ENCODE measurements at regions not wholly inside any gene's neighbourhood (a gene's known extent, or its start where the extent isn't known, plus 50 kb on each side); places are given as distances from the start of the nearest gene placed in this dataset.
A peak's percentile ranks its signal among the peaks of the same experiment; 100 is the strongest.

GRCh38 chr9:79346350-79347020 is 225.3 kb upstream of the TLE4 start:
- Mint-ChIP-seq H3K4me1 (no peaks in the 10 kb centered on the region), H3K27ac (no peak overlapping the region)

GRCh38 chr9:79352322-79352721 is 219.4 kb upstream of the TLE4 start:
- Mint-ChIP-seq H3K27me3 (ENCODE audit: low read depth in 3 of 3) (peaks cover 0 to 3% (median 1%) of the 10 kb centered on the region in 3 donors), H3K4me3 (no peak overlapping the region), H3K4me1 (no peaks in the 10 kb centered on the region), H3K9me3 (peaks cover 0 to 2% (median 0%) of the 10 kb centered on the region in 6 donors), H3K27ac (no peak overlapping the region), H3K36me3 (no peaks in the 10 kb centered on the region)
- DNase-seq = no peak

More at GRCh38 chr9:79346350-79347020, 225.3 kb upstream of the TLE4 start:
- no peak for DNase-seq
- no peak overlapping the region for H3K4me3 Mint-ChIP-seq
- H3K36me3 Mint-ChIP-seq = no peaks in the 10 kb centered on the region
- peaks cover 0 to 2% (median 0%) of the 10 kb centered on the region in 6 donors for H3K9me3 Mint-ChIP-seq
- H3K27me3 Mint-ChIP-seq (ENCODE audit: low read depth in 3 of 3) = no peaks in the 10 kb centered on the region

GRCh38 chr9:79353856-79354520 is 217.8 kb upstream of the TLE4 start:
- no peaks in the 10 kb centered on the region for H3K36me3 Mint-ChIP-seq
- peaks cover 0 to 2% (median 0%) of the 10 kb centered on the region in 6 donors for H3K9me3 Mint-ChIP-seq
- DNase-seq = no peak
- H3K4me3 Mint-ChIP-seq = no peak overlapping the region
- no peaks in the 10 kb centered on the region for H3K4me1 Mint-ChIP-seq
- no peak overlapping the region for H3K27ac Mint-ChIP-seq
- H3K27me3 Mint-ChIP-seq (ENCODE audit: low read depth in 3 of 3) = peaks cover 0 to 3% (median 1%) of the 10 kb centered on the region in 3 donors

GRCh38 chr9:79357194-79357593 is 214.6 kb upstream of the TLE4 start:
- H3K27ac Mint-ChIP-seq = no peak overlapping the region
- peaks cover 1 to 8% (median 2%) of the 10 kb centered on the region in 3 donors for H3K27me3 Mint-ChIP-seq (ENCODE audit: low read depth in 3 of 3)
- H3K4me3 Mint-ChIP-seq = peak overlapping the region in 1 of 5 donors; percentile 12
- H3K9me3 Mint-ChIP-seq = no peaks in the 10 kb centered on the region
- no peak for DNase-seq
- H3K36me3 Mint-ChIP-seq = no peaks in the 10 kb centered on the region
- no peaks in the 10 kb centered on the region for H3K4me1 Mint-ChIP-seq

- DNase-seq = no peak
- Mint-ChIP-seq H3K9me3 (no peaks in the 10 kb centered on the region), H3K4me3 (no peak overlapping the region), H3K27me3 (ENCODE audit: low read depth in 3 of 3) (peaks cover 1 to 6% (median 2%) of the 10 kb centered on the region in 3 donors), H3K36me3 (no peaks in the 10 kb centered on the region), H3K27ac (no peak overlapping the region), H3K4me1 (no peaks in the 10 kb centered on the region)
Observed at GRCh38 chr9:79357616-79358015, 214.1 kb upstream of the TLE4 start.

- Mint-ChIP-seq H3K27me3 (ENCODE audit: low read depth in 3 of 3) (peaks cover 1 to 4% (median 2%) of the 10 kb centered on the region in 3 donors), H3K9me3 (no peaks in the 10 kb centered on the region), H3K4me1 (no peaks in the 10 kb centered on the region), H3K27ac (no peak overlapping the region), H3K4me3 (no peak overlapping the region), H3K36me3 (no peaks in the 10 kb centered on the region)
- no peak for DNase-seq
Observed at GRCh38 chr9:79360387-79361347, 211.1 kb upstream of the TLE4 start.

- H3K27ac Mint-ChIP-seq = no peak overlapping the region
- DNase-seq = no peak
- H3K36me3 Mint-ChIP-seq = no peaks in the 10 kb centered on the region
- peaks cover 0 to 4% (median 2%) of the 10 kb centered on the region in 3 donors for H3K27me3 Mint-ChIP-seq (ENCODE audit: low read depth in 3 of 3)
- no peak overlapping the region for H3K4me3 Mint-ChIP-seq
- no peaks in the 10 kb centered on the region for H3K4me1 Mint-ChIP-seq
- H3K9me3 Mint-ChIP-seq = no peaks in the 10 kb centered on the region
Observed at GRCh38 chr9:79362100-79363081, 209.4 kb upstream of the TLE4 start.

- Mint-ChIP-seq H3K27ac (no peak overlapping the region), H3K4me3 (no peak overlapping the region), H3K4me1 (no peaks in the 10 kb centered on the region), H3K36me3 (peaks cover 0 to 4% (median 0%) of the 10 kb centered on the region in 3 donors), H3K9me3 (peaks cover 0 to 2% (median 0%) of the 10 kb centered on the region in 6 donors), H3K27me3 (ENCODE audit: low read depth in 3 of 3) (peaks cover 0 to 2% (median 1%) of the 10 kb centered on the region in 3 donors)
- no peak for DNase-seq
Observed at GRCh38 chr9:79369676-79370075, 202.1 kb upstream of the TLE4 start.

GRCh38 chr9:79371301-79371700 is 200.5 kb upstream of the TLE4 start:
- H3K9me3 Mint-ChIP-seq = peaks cover 0 to 7% (median 0%) of the 10 kb centered on the region in 6 donors
- no peak overlapping the region for H3K27ac Mint-ChIP-seq
- H3K4me1 Mint-ChIP-seq = no peaks in the 10 kb centered on the region
- peaks cover 0 to 4% (median 0%) of the 10 kb centered on the region in 3 donors for H3K36me3 Mint-ChIP-seq
- peaks cover 0 to 2% (median 1%) of the 10 kb centered on the region in 3 donors for H3K27me3 Mint-ChIP-seq (ENCODE audit: low read depth in 3 of 3)
- DNase-seq = no peak
- H3K4me3 Mint-ChIP-seq = no peak overlapping the region

- peaks cover 0 to 4% (median 0%) of the 10 kb centered on the region in 3 donors for H3K36me3 Mint-ChIP-seq
- H3K4me1 Mint-ChIP-seq = no peaks in the 10 kb centered on the region
- no peak for DNase-seq
- H3K4me3 Mint-ChIP-seq = no peak overlapping the region
- peaks cover 0 to 2% (median 1%) of the 10 kb centered on the region in 3 donors for H3K27me3 Mint-ChIP-seq (ENCODE audit: low read depth in 3 of 3)
- H3K9me3 Mint-ChIP-seq = peaks cover 0 to 7% (median 0%) of the 10 kb centered on the region in 6 donors
- no peak overlapping the region for H3K27ac Mint-ChIP-seq
Observed at GRCh38 chr9:79371948-79372555, 199.7 kb upstream of the TLE4 start.

GRCh38 chr9:79377339-79377855 is 194.4 kb upstream of the TLE4 start:
- no peak overlapping the region for H3K4me3 Mint-ChIP-seq
- no peak overlapping the region for H3K27ac Mint-ChIP-seq
- H3K27me3 Mint-ChIP-seq (ENCODE audit: low read depth in 3 of 3) = peaks cover 0 to 2% (median 1%) of the 10 kb centered on the region in 3 donors
- H3K4me1 Mint-ChIP-seq = no peaks in the 10 kb centered on the region
- H3K36me3 Mint-ChIP-seq = peaks cover 0 to 4% (median 0%) of the 10 kb centered on the region in 3 donors
- DNase-seq = no peak
- H3K9me3 Mint-ChIP-seq = peaks cover 0 to 7% (median 3%) of the 10 kb centered on the region in 6 donors

- Mint-ChIP-seq H3K27ac (no peak overlapping the region), H3K4me1 (no peaks in the 10 kb centered on the region), H3K4me3 (no peak overlapping the region), H3K36me3 (peaks cover 0 to 4% (median 0%) of the 10 kb centered on the region in 3 donors), H3K27me3 (ENCODE audit: low read depth in 3 of 3) (peaks cover 0 to 2% (median 1%) of the 10 kb centered on the region in 3 donors), H3K9me3 (peaks cover 0 to 6% (median 3%) of the 10 kb centered on the region in 6 donors)
- DNase-seq = no peak
Observed at GRCh38 chr9:79378107-79378506, 193.7 kb upstream of the TLE4 start.
